OCI-LY1 (cell line): ENCODE measurements at regions not wholly inside any gene's neighbourhood (a gene's known extent, or its start where the extent isn't known, plus 50 kb on each side); places are given as distances from the start of the nearest gene placed in this dataset.

Source experiments
- H2AFZ ChIP-seq: fragments of 200-600 bp; sonication (generic), shearing (Covaris generic); 2 replicates; pipeline ENCODE4 v1.6.0; 2014; ENCODE audit warnings: antibody characterized with exemption, mild to moderate bottlenecking, low read length
- H3F3A ChIP-seq: fragments of 200-600 bp; sonication (generic), shearing (Covaris generic); 2 replicates; pipeline ENCODE4 v1.6.0; 2014; ENCODE audit warnings: mild to moderate bottlenecking, antibody characterized with exemption, low read length, moderate library complexity; ENCODE audit not compliant: insufficient read depth
- H3K27ac ChIP-seq: fragments of 200-600 bp; sonication (generic); 2 replicates; pipeline ENCODE4 v1.5.1; 2014; ENCODE audit warnings: low read length, mixed run types, mild to moderate bottlenecking, low read depth; ENCODE audit not compliant: poor library complexity, severe bottlenecking
- H3K27me3 ChIP-seq: fragments of 200-600 bp; sonication (generic); 2 replicates; pipeline ENCODE4 v1.6.0; 2014; ENCODE audit warnings: antibody characterized with exemption, mild to moderate bottlenecking, low read length, moderate library complexity; ENCODE audit not compliant: insufficient read depth
- H3K36me3 ChIP-seq: fragments of 200-600 bp; sonication (generic); 2 replicates; pipeline ENCODE4 v1.6.1; 2014; ENCODE audit warnings: mild to moderate bottlenecking, antibody characterized with exemption, low read length, moderate library complexity, mixed read lengths; ENCODE audit not compliant: insufficient read depth
- H3K4me1 ChIP-seq: fragments of 200-600 bp; sonication (generic); 2 replicates; pipeline ENCODE4 v1.5.1; 2014; ENCODE audit warnings: mild to moderate bottlenecking, low read length, moderate library complexity; ENCODE audit not compliant: insufficient read depth, severe bottlenecking
- H3K4me2 ChIP-seq: fragments of 200-600 bp; sonication (generic), shearing (Covaris generic); 2 replicates; pipeline ENCODE4 v1.6.1; 2014; ENCODE audit warnings: low read length
- H3K4me3 ChIP-seq: fragments of 200-600 bp; sonication (generic); 2 replicates; pipeline ENCODE4 v1.5.1; 2014; ENCODE audit warnings: low read length, low read depth, mild to moderate bottlenecking, mixed read lengths; ENCODE audit not compliant: poor library complexity, severe bottlenecking
- H3K79me2 ChIP-seq: fragments of 200-600 bp; shearing (Covaris generic); 2 replicates; pipeline ENCODE4 v1.6.1; 2016; ENCODE audit warnings: mixed run types, low read length, mixed read lengths; ENCODE audit not compliant: insufficient read depth
- H3K9ac ChIP-seq: fragments of 200-600 bp; sonication (generic), shearing (Covaris generic); 2 replicates; pipeline ENCODE4 v1.6.1; 2014; ENCODE audit warnings: mild to moderate bottlenecking, low read length, mixed read lengths
- H3K9me2 ChIP-seq: fragments of 200-600 bp; sonication (generic), shearing (Covaris generic); 2 replicates; pipeline ENCODE4 v1.6.1; 2014; ENCODE audit warnings: low read depth, mild to moderate bottlenecking, low read length, mixed read lengths
- H3K9me3 ChIP-seq: fragments of 200-600 bp; shearing (Covaris generic); 2 replicates; pipeline ENCODE4 v1.6.1; 2014; ENCODE audit warnings: low read length, mixed read lengths
- H4K20me1 ChIP-seq: fragments of 200-600 bp; sonication (generic), shearing (Covaris generic); 2 replicates; pipeline ENCODE4 v1.6.0; 2016; ENCODE audit warnings: mild to moderate bottlenecking, low read length; ENCODE audit not compliant: insufficient read depth
- EZH2 ChIP-seq: fragments of 200-600 bp; sonication (generic), shearing (Covaris generic); IDR thresholded peaks from 2 replicates; pipeline ENCODE4 v1.8.0; 2017; ENCODE audit warnings: borderline replicate concordance, mixed run types, mild to moderate bottlenecking, antibody characterized with exemption, low read length, moderate library complexity, mixed read lengths
- TF ChIP-seq, protein P1 (sequence below): fragments of 200-600 bp; sonication (generic), shearing (Covaris generic); IDR thresholded peaks from 2 replicates; pipeline ENCODE4 v1.5.1; 2017; ENCODE audit warnings: mild to moderate bottlenecking, antibody characterized with exemption, low read length, moderate library complexity, mixed read lengths

DNA sequence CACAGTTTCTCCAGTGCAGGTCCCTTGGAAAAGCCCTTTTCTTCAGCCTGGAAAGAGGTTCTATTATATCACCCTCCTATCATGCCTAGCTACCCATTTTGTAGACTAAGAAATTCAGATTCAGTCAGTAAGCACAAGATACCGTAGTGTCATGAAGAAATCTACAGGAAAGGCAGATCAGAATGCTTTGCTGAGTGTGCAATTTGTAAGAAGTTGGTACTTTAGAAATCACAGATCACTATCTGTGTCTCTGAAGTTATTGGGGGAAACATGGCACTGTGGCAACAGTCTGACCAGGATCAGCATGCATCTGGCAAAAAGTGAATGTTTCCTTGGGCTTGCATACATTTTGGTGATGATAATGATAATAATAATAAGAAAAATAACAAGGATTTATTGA is 531.8 kb downstream of the EPHB1 start:
- no peaks in the 10 kb centered on the region for H4K20me1 ChIP-seq
- no peak overlapping the region for H3K4me2 ChIP-seq
- no peaks in the 10 kb centered on the region for H3K9me2 ChIP-seq
- H3K9me3 ChIP-seq, result no peaks in the 10 kb centered on the region
- no peaks in the 10 kb centered on the region for H3K79me2 ChIP-seq
- H3K36me3 ChIP-seq, result no peaks in the 10 kb centered on the region
- H3K4me3 ChIP-seq, result no peak overlapping the region
- H3K9ac ChIP-seq, result no peak overlapping the region
- no peak overlapping the region for H2AFZ ChIP-seq
- no peaks in the 10 kb centered on the region for H3F3A ChIP-seq
- H3K4me1 ChIP-seq, result no peaks in the 10 kb centered on the region
- peaks cover 12% of the 10 kb centered on the region; the same call in 1 of the 2 replicates for H3K27me3 ChIP-seq
- TF ChIP-seq, protein P1, sequence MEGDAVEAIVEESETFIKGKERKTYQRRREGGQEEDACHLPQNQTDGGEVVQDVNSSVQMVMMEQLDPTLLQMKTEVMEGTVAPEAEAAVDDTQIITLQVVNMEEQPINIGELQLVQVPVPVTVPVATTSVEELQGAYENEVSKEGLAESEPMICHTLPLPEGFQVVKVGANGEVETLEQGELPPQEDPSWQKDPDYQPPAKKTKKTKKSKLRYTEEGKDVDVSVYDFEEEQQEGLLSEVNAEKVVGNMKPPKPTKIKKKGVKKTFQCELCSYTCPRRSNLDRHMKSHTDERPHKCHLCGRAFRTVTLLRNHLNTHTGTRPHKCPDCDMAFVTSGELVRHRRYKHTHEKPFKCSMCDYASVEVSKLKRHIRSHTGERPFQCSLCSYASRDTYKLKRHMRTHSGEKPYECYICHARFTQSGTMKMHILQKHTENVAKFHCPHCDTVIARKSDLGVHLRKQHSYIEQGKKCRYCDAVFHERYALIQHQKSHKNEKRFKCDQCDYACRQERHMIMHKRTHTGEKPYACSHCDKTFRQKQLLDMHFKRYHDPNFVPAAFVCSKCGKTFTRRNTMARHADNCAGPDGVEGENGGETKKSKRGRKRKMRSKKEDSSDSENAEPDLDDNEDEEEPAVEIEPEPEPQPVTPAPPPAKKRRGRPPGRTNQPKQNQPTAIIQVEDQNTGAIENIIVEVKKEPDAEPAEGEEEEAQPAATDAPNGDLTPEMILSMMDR, result no peak
- no peak for TF ChIP-seq EZH2
- no peak overlapping the region for H3K27ac ChIP-seq

DNA sequence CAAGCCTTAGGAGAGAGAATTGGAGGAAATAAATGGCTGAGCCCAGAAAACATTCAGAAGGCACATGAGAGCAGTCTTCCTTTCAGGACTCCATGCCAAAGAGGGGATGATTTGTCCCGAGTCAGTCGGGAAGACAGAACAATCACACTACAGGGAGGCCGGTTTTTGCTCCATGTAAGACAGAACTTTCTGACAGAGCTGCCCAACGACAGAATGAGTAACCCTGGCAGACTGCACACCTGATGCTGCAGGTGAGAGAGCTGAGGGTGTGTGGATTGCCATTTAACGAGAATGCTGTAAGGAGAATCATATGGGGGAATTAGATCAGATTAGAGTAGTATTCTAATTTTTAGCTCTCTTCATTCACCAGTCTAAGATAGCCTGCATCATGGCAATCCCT is 533.0 kb downstream of the EPHB1 start:
- Histone ChIP-seq H3F3A (no peaks in the 10 kb centered on the region), H3K4me3 (no peak overlapping the region), H3K79me2 (no peaks in the 10 kb centered on the region), H4K20me1 (no peaks in the 10 kb centered on the region), H3K27me3 (peaks cover 12% of the 10 kb centered on the region; the same call in 1 of the 2 replicates), H3K9me3 (no peaks in the 10 kb centered on the region), H3K27ac (no peak overlapping the region), H3K4me1 (no peaks in the 10 kb centered on the region), H3K36me3 (no peaks in the 10 kb centered on the region), H2AFZ (no peak overlapping the region), H3K9me2 (no peaks in the 10 kb centered on the region), H3K9ac (no peak overlapping the region), H3K4me2 (no peak overlapping the region)
- TF ChIP-seq, protein P1, result no peak
- TF ChIP-seq EZH2, result no peak

DNA sequence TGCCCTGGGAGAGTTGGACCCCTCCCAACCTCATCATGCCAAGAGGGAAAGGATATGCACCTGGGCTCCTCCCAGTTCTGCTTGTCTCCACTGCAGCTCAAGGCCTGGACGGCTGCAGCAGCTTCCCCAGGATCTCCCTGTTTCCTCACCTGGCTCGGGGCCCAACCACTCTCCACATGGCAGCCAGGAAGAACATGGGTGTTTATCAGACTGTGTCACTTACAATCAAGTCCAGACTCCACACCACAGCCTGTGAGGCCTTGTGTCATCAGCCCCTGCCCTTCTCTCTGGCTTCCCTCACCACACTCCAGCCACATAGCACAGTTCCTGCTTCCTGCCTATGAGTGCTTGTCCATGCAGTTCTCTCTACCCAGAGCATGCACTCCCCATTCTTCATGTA is 534.4 kb downstream of the EPHB1 start:
- no peak for TF ChIP-seq EZH2
- TF ChIP-seq, protein P1, result no peak
- Histone ChIP-seq H3K4me2 (no peak overlapping the region), H3K27me3 (peaks cover 12% of the 10 kb centered on the region; the same call in 1 of the 2 replicates), H3K4me1 (no peaks in the 10 kb centered on the region), H4K20me1 (no peaks in the 10 kb centered on the region), H2AFZ (no peak overlapping the region), H3F3A (no peaks in the 10 kb centered on the region), H3K36me3 (no peaks in the 10 kb centered on the region), H3K27ac (no peak overlapping the region), H3K9ac (no peak overlapping the region), H3K9me2 (no peaks in the 10 kb centered on the region), H3K79me2 (no peaks in the 10 kb centered on the region), H3K9me3 (no peaks in the 10 kb centered on the region), H3K4me3 (no peak overlapping the region)
